H1 (cell line): ENCODE measurements at regions not wholly inside any gene's neighbourhood (a gene's known extent, or its start where the extent isn't known, plus 50 kb on each side); places are given as distances from the start of the nearest gene placed in this dataset.

ENCODE experiments used
- CTCF ChIA-PET: fragments of 300-600 bp; sonication (Branson Sonifier 250); formaldehyde crosslinking; loops from one replicate; lab custom pipeline; 2021; ENCODE audit not compliant: partially characterized antibody; lab: Charles Lee
- POLR2A ChIA-PET: fragments of 300-600 bp; sonication (Branson Sonifier 250); formaldehyde crosslinking; loops from one replicate; lab custom pipeline; 2021; ENCODE audit warnings: inconsistent platforms; ENCODE audit not compliant: partially characterized antibody; lab: Charles Lee
- DNase-seq, 2 experiments: peaks; one replicate each; pipeline versions ENCODE4 v3.0.0 to v3.0.0-alpha.2; 2010 to 2022; ENCODE audit warnings: low spot score in 2 of 2, low read depth in 1 of 2, mixed read lengths in 1 of 2
- FAIRE-seq: peaks from 2 replicates; lab custom pipeline; 2011; peaks lifted over from hg19 to GRCh38; lab: Jason Lieb, UNC
- H2AFZ ChIP-seq: 2 replicates; pipeline ENCODE4 v1.8.1; 2012; ENCODE audit warnings: low read length, inconsistent platforms
- H2AK5ac ChIP-seq: 2 replicates; pipeline ENCODE4 v1.6.1; 2013; ENCODE audit warnings: low read depth, low read length
- H2BK120ac ChIP-seq: replicated peaks from 2 replicates; pipeline ENCODE3; 2013; ENCODE audit warnings: low read depth, low read length, inconsistent platforms
- H2BK12ac ChIP-seq: 2 replicates; pipeline ENCODE4 v1.6.1; 2013; ENCODE audit warnings: low read depth, low read length
- H2BK15ac ChIP-seq: 2 replicates; pipeline ENCODE4 v1.6.1; 2013; ENCODE audit warnings: low read length
- H2BK20ac ChIP-seq: 2 replicates; pipeline ENCODE4 v1.6.1; 2013; ENCODE audit warnings: low read length
- H2BK5ac ChIP-seq: 2 replicates; pipeline ENCODE4 v1.6.1; 2013; ENCODE audit warnings: low read depth, low read length
- H3K14ac ChIP-seq: 2 replicates; pipeline ENCODE4 v1.6.1; 2013; ENCODE audit warnings: inconsistent platforms; ENCODE audit not compliant: insufficient read length
- H3K18ac ChIP-seq: 2 replicates; pipeline ENCODE4 v1.6.1; 2013; ENCODE audit warnings: low read length; ENCODE audit errors: extremely low read depth
- H3K23ac ChIP-seq: 2 replicates; pipeline ENCODE4 v1.6.1; 2013; ENCODE audit warnings: inconsistent platforms; ENCODE audit not compliant: insufficient read length
- H3K23me2 ChIP-seq: 2 replicates; pipeline ENCODE4 v1.6.1; 2013; ENCODE audit warnings: low read depth, low read length
- H3K27ac ChIP-seq: 2 replicates; pipeline ENCODE4 v1.6.1; 2011; ENCODE audit warnings: low read depth, low read length, inconsistent platforms
- H3K27me3 ChIP-seq, 4 experiments: replicated peaks in 1 of 4; 1 replicate in 1 of 4; 2 replicates in 3 of 4; pipeline versions ENCODE4 v1.6.1 to v1.8.1; 2011 to 2013; ENCODE audit warnings: low read length in 3 of 4, mild to moderate bottlenecking in 3 of 4, inconsistent platforms in 2 of 4, mixed read lengths in 2 of 4, moderate library complexity in 1 of 4; ENCODE audit not compliant: control insufficient read depth in 3 of 4, insufficient read depth in 3 of 4; ENCODE audit errors: extremely low read depth in 1 of 4
- H3K36me3 ChIP-seq, 4 experiments: 2 replicates each; pipeline versions ENCODE4 v1.6.1 to v1.8.1; 2011 to 2013; ENCODE audit warnings: mild to moderate bottlenecking in 4 of 4, low read length in 3 of 4, moderate library complexity in 2 of 4, control low read depth in 1 of 4, inconsistent platforms in 1 of 4; ENCODE audit not compliant: insufficient read depth in 4 of 4, control insufficient read depth in 2 of 4
- H3K4ac ChIP-seq: replicated peaks from 2 replicates; pipeline ENCODE3; 2013; ENCODE audit warnings: low read length, low read depth, mixed read lengths, inconsistent platforms; ENCODE audit not compliant: insufficient read length
- H3K4me1 ChIP-seq, 4 experiments: replicated peaks in 1 of 4; 1 replicate in 1 of 4; 2 replicates in 3 of 4; pipeline versions ENCODE4 v1.6.1 to v1.8.1; 2011 to 2013; ENCODE audit warnings: low read length in 3 of 4, inconsistent platforms in 2 of 4, mixed read lengths in 1 of 4; ENCODE audit not compliant: insufficient read depth in 4 of 4, control insufficient read depth in 3 of 4
- H3K4me2 ChIP-seq, 2 experiments: 2 replicates each; pipeline versions ENCODE4 v1.6.1 to v1.8.1; 2011 to 2013; ENCODE audit warnings: low read depth in 2 of 2, low read length in 2 of 2, control low read depth in 1 of 2, inconsistent platforms in 1 of 2, mild to moderate bottlenecking in 1 of 2; ENCODE audit not compliant: insufficient read depth in 1 of 2
- H3K4me3 ChIP-seq, 4 experiments: fragments of 200-600, 300-600 bp in 1 of 4; sonication (generic), shearing (Covaris generic), sonication (Bioruptor Twin) in 1 of 4; 2 replicates each; pipeline versions ENCODE4 v1.5.1 to v1.8.1; 2011 to 2016; ENCODE audit warnings: low read length in 4 of 4, low read depth in 3 of 4, control low read depth in 2 of 4, inconsistent platforms in 2 of 4, mild to moderate bottlenecking in 2 of 4, mixed read lengths in 1 of 4, moderate library complexity in 1 of 4; ENCODE audit not compliant: insufficient read depth in 2 of 4; ENCODE audit errors: extremely low read depth in 1 of 4
- H3K56ac ChIP-seq: replicated peaks from 2 replicates; pipeline ENCODE3; 2013; ENCODE audit warnings: low read depth, mild to moderate bottlenecking, mixed read lengths, low read length, inconsistent platforms; ENCODE audit not compliant: insufficient read length
- H3K79me1 ChIP-seq: 2 replicates; pipeline ENCODE4 v1.6.1; 2013; ENCODE audit warnings: low read depth, low read length, control low read depth
- H3K79me2 ChIP-seq, 2 experiments: 2 replicates each; pipeline versions ENCODE4 v1.6.1 to v1.8.1; 2012 to 2013; ENCODE audit warnings: low read length in 2 of 2, mild to moderate bottlenecking in 2 of 2, inconsistent platforms in 1 of 2; ENCODE audit not compliant: insufficient read depth in 2 of 2, control insufficient read depth in 1 of 2
- H3K9ac ChIP-seq, 4 experiments: replicated peaks in 1 of 4; 1 replicate in 1 of 4; 2 replicates in 3 of 4; pipeline versions ENCODE4 v1.6.1 to v1.8.1; 2011 to 2013; ENCODE audit warnings: low read depth in 3 of 4, low read length in 3 of 4, control low read depth in 2 of 4, mild to moderate bottlenecking in 2 of 4, moderate library complexity in 2 of 4, inconsistent platforms in 1 of 4; ENCODE audit errors: extremely low read depth in 1 of 4
- H3K9me3 ChIP-seq, 2 experiments: 2 replicates each; pipeline versions ENCODE4 v1.6.1 to v1.8.1; 2012 to 2013; ENCODE audit warnings: mild to moderate bottlenecking in 2 of 2, moderate library complexity in 2 of 2, control low read depth in 1 of 2, inconsistent platforms in 1 of 2, low read depth in 1 of 2, low read length in 1 of 2, mixed read lengths in 1 of 2; ENCODE audit not compliant: insufficient read depth in 2 of 2
- H4K20me1 ChIP-seq, 2 experiments: replicated peaks in 1 of 2; 2 replicates each; pipeline versions ENCODE3 to v1.8.1; 2011 to 2013; ENCODE audit warnings: inconsistent platforms in 2 of 2, low read length in 2 of 2, mild to moderate bottlenecking in 1 of 2; ENCODE audit not compliant: insufficient read depth in 2 of 2, control insufficient read depth in 1 of 2
- H4K5ac ChIP-seq: 2 replicates; pipeline ENCODE4 v1.6.1; 2013; ENCODE audit warnings: low read length, low read depth, mixed read lengths, inconsistent platforms; ENCODE audit not compliant: insufficient read length
- H4K8ac ChIP-seq: 2 replicates; pipeline ENCODE4 v1.8.0; 2013; ENCODE audit warnings: mild to moderate bottlenecking, moderate library complexity, low read length, inconsistent platforms; ENCODE audit not compliant: insufficient read depth; ENCODE audit errors: extremely low read depth
- H4K91ac ChIP-seq: replicated peaks from 2 replicates; pipeline ENCODE3; 2013; ENCODE audit warnings: low read length, mixed read lengths, inconsistent platforms; ENCODE audit not compliant: insufficient read length
- WGBS, 2 experiments: shearing (Covaris generic) in 1 of 2; methylation state at CpG; one replicate each; pipeline versions ENCODE4 v1.1.6 to v1.1.7; 2013 to 2015; ENCODE audit warnings: low lambda C conversion rate in 2 of 2, mixed read lengths in 2 of 2, inconsistent platforms in 1 of 2, low coverage in 1 of 2, missing lambda C conversion rate in 1 of 2; ENCODE audit not compliant: insufficient replicate concordance in 2 of 2, insufficient coverage in 1 of 2, insufficient read length in 1 of 2; ENCODE audit errors: extremely low coverage in 1 of 2, missing lambda C conversion rate in 1 of 2; 5-methylcytosine and 5-hydroxymethylcytosine counted together
- TF ChIP-seq, protein P1 (sequence below): fragments of 300-600 bp; sonication (generic); IDR thresholded peaks from 2 replicates; pipeline ENCODE4 v1.7.1; 2012; ENCODE audit warnings: low read length, moderate library complexity, mild to moderate bottlenecking, inconsistent platforms; ENCODE audit not compliant: insufficient replicate concordance

DNA sequence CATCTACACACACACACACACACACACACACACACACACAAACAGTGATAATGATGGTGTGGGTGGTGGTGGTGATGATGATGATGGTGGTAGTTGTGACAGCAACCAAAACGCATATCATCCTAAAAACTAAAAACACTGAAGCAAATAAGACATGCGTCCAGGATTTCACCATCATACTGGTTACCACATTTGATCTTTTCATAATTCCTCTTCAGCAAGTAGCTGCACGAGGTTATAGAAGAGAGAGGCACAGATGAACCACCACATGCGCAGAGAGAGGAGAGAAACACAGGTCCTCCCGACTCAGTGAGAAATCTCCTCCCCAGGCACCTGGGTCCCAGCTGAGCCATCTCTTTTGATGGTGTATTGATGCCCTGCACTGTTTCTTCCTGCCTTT lies 393.3 kb downstream of the METTL4 start:
- H4K5ac ChIP-seq, result no peak overlapping the region
- FAIRE-seq, result no peak
- no peak overlapping the region for H3K4ac ChIP-seq
- no peak overlapping the region for H4K8ac ChIP-seq
- no peak overlapping the region for H3K27ac ChIP-seq
- DNase-seq, result no peak
- no peaks in the 10 kb centered on the region for H3K9me3 ChIP-seq
- no peaks in the 10 kb centered on the region for H3K23me2 ChIP-seq
- H3K4me1 ChIP-seq, result peaks cover 0 to 4% (median 1%) of the 10 kb centered on the region in 4 experiments; a peak in 2 of 7 replicates
- CTCF ChIA-PET, result no interaction called here
- no peaks in the 10 kb centered on the region for H4K20me1 ChIP-seq
- no peak overlapping the region for H2BK12ac ChIP-seq
- no peaks in the 10 kb centered on the region for H3K79me1 ChIP-seq
- no peak overlapping the region for H2BK120ac ChIP-seq
- H3K27me3 ChIP-seq, result no peaks in the 10 kb centered on the region
- H2BK15ac ChIP-seq, result no peak overlapping the region
- H3K4me2 ChIP-seq, result no peak overlapping the region
- no peak overlapping the region for H4K91ac ChIP-seq
- no peak overlapping the region for H2AK5ac ChIP-seq
- H2AFZ ChIP-seq, result no peak overlapping the region
- WGBS, 2 experiments, result 86% methylated on average over 5 of the region's 5 CpGs; no CpG with 5 or more reads in 1 of the 2 experiments
- no peak overlapping the region for H3K56ac ChIP-seq
- H3K79me2 ChIP-seq, result no peaks in the 10 kb centered on the region
- H3K36me3 ChIP-seq, result no peaks in the 10 kb centered on the region; a peak in 1 of 8 replicates
- POLR2A ChIA-PET, result no interaction called here
- H3K18ac ChIP-seq, result no peak overlapping the region
- H2BK5ac ChIP-seq, result no peak overlapping the region
- H3K14ac ChIP-seq, result no peak overlapping the region
- H3K23ac ChIP-seq, result no peak overlapping the region
- no peak overlapping the region for H2BK20ac ChIP-seq
- no peak overlapping the region for H3K9ac ChIP-seq
- no peak overlapping the region for H3K4me3 ChIP-seq
- TF ChIP-seq, protein P1, sequence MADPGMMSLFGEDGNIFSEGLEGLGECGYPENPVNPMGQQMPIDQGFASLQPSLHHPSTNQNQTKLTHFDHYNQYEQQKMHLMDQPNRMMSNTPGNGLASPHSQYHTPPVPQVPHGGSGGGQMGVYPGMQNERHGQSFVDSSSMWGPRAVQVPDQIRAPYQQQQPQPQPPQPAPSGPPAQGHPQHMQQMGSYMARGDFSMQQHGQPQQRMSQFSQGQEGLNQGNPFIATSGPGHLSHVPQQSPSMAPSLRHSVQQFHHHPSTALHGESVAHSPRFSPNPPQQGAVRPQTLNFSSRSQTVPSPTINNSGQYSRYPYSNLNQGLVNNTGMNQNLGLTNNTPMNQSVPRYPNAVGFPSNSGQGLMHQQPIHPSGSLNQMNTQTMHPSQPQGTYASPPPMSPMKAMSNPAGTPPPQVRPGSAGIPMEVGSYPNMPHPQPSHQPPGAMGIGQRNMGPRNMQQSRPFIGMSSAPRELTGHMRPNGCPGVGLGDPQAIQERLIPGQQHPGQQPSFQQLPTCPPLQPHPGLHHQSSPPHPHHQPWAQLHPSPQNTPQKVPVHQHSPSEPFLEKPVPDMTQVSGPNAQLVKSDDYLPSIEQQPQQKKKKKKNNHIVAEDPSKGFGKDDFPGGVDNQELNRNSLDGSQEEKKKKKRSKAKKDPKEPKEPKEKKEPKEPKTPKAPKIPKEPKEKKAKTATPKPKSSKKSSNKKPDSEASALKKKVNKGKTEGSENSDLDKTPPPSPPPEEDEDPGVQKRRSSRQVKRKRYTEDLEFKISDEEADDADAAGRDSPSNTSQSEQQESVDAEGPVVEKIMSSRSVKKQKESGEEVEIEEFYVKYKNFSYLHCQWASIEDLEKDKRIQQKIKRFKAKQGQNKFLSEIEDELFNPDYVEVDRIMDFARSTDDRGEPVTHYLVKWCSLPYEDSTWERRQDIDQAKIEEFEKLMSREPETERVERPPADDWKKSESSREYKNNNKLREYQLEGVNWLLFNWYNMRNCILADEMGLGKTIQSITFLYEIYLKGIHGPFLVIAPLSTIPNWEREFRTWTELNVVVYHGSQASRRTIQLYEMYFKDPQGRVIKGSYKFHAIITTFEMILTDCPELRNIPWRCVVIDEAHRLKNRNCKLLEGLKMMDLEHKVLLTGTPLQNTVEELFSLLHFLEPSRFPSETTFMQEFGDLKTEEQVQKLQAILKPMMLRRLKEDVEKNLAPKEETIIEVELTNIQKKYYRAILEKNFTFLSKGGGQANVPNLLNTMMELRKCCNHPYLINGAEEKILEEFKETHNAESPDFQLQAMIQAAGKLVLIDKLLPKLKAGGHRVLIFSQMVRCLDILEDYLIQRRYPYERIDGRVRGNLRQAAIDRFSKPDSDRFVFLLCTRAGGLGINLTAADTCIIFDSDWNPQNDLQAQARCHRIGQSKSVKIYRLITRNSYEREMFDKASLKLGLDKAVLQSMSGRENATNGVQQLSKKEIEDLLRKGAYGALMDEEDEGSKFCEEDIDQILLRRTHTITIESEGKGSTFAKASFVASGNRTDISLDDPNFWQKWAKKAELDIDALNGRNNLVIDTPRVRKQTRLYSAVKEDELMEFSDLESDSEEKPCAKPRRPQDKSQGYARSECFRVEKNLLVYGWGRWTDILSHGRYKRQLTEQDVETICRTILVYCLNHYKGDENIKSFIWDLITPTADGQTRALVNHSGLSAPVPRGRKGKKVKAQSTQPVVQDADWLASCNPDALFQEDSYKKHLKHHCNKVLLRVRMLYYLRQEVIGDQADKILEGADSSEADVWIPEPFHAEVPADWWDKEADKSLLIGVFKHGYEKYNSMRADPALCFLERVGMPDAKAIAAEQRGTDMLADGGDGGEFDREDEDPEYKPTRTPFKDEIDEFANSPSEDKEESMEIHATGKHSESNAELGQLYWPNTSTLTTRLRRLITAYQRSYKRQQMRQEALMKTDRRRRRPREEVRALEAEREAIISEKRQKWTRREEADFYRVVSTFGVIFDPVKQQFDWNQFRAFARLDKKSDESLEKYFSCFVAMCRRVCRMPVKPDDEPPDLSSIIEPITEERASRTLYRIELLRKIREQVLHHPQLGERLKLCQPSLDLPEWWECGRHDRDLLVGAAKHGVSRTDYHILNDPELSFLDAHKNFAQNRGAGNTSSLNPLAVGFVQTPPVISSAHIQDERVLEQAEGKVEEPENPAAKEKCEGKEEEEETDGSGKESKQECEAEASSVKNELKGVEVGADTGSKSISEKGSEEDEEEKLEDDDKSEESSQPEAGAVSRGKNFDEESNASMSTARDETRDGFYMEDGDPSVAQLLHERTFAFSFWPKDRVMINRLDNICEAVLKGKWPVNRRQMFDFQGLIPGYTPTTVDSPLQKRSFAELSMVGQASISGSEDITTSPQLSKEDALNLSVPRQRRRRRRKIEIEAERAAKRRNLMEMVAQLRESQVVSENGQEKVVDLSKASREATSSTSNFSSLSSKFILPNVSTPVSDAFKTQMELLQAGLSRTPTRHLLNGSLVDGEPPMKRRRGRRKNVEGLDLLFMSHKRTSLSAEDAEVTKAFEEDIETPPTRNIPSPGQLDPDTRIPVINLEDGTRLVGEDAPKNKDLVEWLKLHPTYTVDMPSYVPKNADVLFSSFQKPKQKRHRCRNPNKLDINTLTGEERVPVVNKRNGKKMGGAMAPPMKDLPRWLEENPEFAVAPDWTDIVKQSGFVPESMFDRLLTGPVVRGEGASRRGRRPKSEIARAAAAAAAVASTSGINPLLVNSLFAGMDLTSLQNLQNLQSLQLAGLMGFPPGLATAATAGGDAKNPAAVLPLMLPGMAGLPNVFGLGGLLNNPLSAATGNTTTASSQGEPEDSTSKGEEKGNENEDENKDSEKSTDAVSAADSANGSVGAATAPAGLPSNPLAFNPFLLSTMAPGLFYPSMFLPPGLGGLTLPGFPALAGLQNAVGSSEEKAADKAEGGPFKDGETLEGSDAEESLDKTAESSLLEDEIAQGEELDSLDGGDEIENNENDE, result no peak
